RWPE2 (cell line): ENCODE measurements at regions not wholly inside any gene's neighbourhood (a gene's known extent, or its start where the extent isn't known, plus 50 kb on each side); places are given as distances from the start of the nearest gene placed in this dataset.

Source experiments
- ATAC-seq: fragments of 200-7000 bp; cut with Tn5 transposase; 3 replicates; pipeline ENCODE4 v1.9.1; 2021; ENCODE audit warnings: low read depth
- DNase-seq: peaks from one replicate; pipeline ENCODE4 v3.0.0-alpha.2; 2020; ENCODE audit warnings: low spot score
- H3K27ac ChIP-seq: fragments of 450-650 bp; 2 replicates; pipeline ENCODE4 v1.5.1; 2017; ENCODE audit warnings: mild to moderate bottlenecking; ENCODE audit not compliant: poor library complexity, severe bottlenecking
- H3K27me3 ChIP-seq: fragments of 250-450 bp; sonication (Bioruptor Pico); 2 replicates; pipeline ENCODE4 v1.5.1; 2021; ENCODE audit warnings: mild to moderate bottlenecking, moderate library complexity; ENCODE audit not compliant: insufficient read depth, poor library complexity, severe bottlenecking
- H3K36me3 ChIP-seq: fragments of 250-450 bp; sonication (Bioruptor Pico); 2 replicates; pipeline ENCODE4 v1.5.1; 2020; ENCODE audit warnings: low read depth, mild to moderate bottlenecking, moderate library complexity
- H3K4me1 ChIP-seq: fragments of 250-450 bp; sonication (Bioruptor Pico); 2 replicates; pipeline ENCODE4 v1.5.1; 2021; ENCODE audit warnings: mild to moderate bottlenecking, moderate library complexity; ENCODE audit not compliant: insufficient read depth, poor library complexity, severe bottlenecking
- H3K4me3 ChIP-seq: fragments of 250-450 bp; sonication (Bioruptor Pico); 2 replicates; pipeline ENCODE4 v1.5.1; 2021; ENCODE audit warnings: mild to moderate bottlenecking, moderate library complexity; ENCODE audit not compliant: severe bottlenecking
- H3K9me3 ChIP-seq: fragments of 250-450 bp; sonication (Bioruptor Pico); 2 replicates; pipeline ENCODE4 v1.5.1; 2021; ENCODE audit warnings: mild to moderate bottlenecking, moderate library complexity; ENCODE audit not compliant: severe bottlenecking
- TF ChIP-seq, protein P1 (sequence below): fragments of 450-650 bp; IDR thresholded peaks from one replicate; pipeline ENCODE4 v1.5.1; 2017; ENCODE audit warnings: mild to moderate bottlenecking, moderate library complexity; ENCODE audit not compliant: poor library complexity, severe bottlenecking

DNA sequence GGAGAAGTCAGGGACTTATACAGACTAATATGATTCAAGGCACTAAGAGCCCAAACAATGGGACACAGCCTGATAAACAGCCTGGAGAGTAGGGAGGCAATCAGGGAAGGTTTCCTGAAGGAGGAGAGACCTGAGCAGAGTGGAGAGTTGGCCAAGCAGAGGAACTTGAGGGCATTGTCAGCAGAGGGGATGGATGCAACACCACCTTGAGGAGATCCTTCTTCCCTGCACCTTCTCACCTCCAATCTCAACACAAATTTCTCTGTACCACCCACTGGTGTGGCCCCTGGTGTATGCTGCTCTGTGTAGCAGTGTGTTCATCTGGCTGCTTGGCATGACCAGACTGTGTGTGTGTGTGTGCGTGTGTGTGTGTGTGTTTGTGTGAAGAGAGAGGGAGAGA is 146.2 kb downstream of the WDR11 start:
- Histone ChIP-seq H3K36me3 (no peaks in the 10 kb centered on the region), H3K9me3 (peaks cover 5% of the 10 kb centered on the region), H3K4me3 (no peak overlapping the region), H3K4me1 (no peaks in the 10 kb centered on the region), H3K27ac (no peak overlapping the region), H3K27me3 (no peaks in the 10 kb centered on the region)
- TF ChIP-seq, protein P1, sequence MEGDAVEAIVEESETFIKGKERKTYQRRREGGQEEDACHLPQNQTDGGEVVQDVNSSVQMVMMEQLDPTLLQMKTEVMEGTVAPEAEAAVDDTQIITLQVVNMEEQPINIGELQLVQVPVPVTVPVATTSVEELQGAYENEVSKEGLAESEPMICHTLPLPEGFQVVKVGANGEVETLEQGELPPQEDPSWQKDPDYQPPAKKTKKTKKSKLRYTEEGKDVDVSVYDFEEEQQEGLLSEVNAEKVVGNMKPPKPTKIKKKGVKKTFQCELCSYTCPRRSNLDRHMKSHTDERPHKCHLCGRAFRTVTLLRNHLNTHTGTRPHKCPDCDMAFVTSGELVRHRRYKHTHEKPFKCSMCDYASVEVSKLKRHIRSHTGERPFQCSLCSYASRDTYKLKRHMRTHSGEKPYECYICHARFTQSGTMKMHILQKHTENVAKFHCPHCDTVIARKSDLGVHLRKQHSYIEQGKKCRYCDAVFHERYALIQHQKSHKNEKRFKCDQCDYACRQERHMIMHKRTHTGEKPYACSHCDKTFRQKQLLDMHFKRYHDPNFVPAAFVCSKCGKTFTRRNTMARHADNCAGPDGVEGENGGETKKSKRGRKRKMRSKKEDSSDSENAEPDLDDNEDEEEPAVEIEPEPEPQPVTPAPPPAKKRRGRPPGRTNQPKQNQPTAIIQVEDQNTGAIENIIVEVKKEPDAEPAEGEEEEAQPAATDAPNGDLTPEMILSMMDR, result no peak
- ATAC-seq (0 out of 3 replicates have a peak, but pooled peaks have one; percentile 19), DNase-seq (no peak)

DNA sequence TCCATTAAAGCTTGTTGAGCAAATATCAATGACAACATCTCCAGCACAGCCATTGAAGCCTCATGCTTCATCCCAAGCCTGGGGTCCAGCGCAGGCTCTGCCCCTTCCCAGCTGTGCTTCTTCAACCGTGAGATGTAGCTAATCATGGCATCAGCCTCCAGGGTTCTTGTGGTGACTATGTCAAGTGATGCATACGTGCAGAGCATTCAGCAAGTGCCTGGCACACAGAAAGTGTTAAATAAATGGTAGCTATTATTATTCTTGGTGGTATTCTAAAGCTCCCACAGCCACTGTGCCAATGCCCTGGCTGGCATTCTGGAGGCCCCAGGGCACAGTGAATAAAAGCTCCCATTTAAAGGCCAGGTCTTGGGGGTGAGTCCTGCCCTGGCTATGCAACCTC is 146.6 kb downstream of the WDR11 start:
- H3K9me3 ChIP-seq, result peaks cover 5% of the 10 kb centered on the region
- H3K27me3 ChIP-seq, result no peaks in the 10 kb centered on the region
- no peak for ATAC-seq
- DNase-seq, result no peak
- no peak overlapping the region for H3K4me3 ChIP-seq
- TF ChIP-seq, protein P1, result no peak
- H3K4me1 ChIP-seq, result peaks cover 4% of the 10 kb centered on the region
- H3K27ac ChIP-seq, result no peak overlapping the region
- H3K36me3 ChIP-seq, result no peaks in the 10 kb centered on the region

DNA sequence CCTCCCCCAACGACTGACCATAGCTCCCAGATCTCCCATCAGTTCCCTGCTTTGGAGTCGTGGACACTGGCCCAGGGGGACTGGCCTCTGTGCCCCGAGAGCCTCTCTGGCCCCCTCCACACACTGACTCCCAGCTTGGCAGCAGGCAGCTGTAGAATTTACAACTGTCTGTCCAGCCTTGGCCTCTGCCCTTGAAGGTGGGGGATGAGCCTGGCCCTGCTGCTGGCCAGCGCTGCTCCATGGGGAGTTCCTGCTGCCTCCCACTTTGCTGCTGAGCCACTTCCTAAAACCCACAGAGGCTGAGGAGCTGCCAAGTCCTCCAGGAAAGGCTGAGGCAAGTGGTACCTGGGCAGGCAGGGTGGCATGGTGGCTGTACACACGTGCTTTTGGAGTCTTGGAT is 147.1 kb downstream of the WDR11 start:
- H3K4me3 ChIP-seq, result no peak overlapping the region
- peaks cover 8% of the 10 kb centered on the region for H3K4me1 ChIP-seq
- H3K27ac ChIP-seq, result no peak overlapping the region
- H3K36me3 ChIP-seq, result no peaks in the 10 kb centered on the region
- H3K27me3 ChIP-seq, result no peaks in the 10 kb centered on the region
- DNase-seq (no peak), ATAC-seq (no peak)
- peaks cover 5% of the 10 kb centered on the region for H3K9me3 ChIP-seq
- TF ChIP-seq, protein P1, result no peak

DNA sequence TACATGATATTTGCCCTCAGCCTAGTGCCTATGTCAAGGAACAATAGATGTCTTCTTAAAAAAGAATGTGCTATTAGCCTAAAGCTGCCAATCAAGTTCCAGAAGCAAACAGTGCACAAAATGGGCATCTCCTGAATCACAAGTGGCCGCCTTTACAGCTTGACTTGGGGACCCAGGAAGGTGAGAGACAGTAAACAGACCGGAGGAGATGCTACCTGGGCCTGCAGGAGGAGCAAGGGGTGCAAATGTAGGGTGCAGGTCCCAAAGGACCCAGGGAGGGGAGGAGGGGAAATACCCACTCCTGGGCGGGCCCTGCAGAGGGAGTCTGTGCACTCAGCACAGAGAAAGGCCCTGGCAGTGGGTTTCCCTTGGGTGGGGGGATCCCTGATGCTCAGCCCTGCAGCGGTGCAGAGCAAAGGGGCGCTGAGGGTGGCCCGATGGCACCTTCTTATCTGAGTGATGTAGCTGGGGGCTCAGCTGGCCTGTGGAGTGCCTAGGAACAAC is 147.7 kb downstream of the WDR11 start:
- Histone ChIP-seq H3K4me3 (no peak overlapping the region), H3K9me3 (peaks cover 5% of the 10 kb centered on the region), H3K36me3 (no peaks in the 10 kb centered on the region), H3K4me1 (peaks cover 8% of the 10 kb centered on the region), H3K27me3 (no peaks in the 10 kb centered on the region), H3K27ac (no peak overlapping the region)
- ATAC-seq, result no peak
- TF ChIP-seq, protein P1, result no peak
- no peak for DNase-seq

DNA sequence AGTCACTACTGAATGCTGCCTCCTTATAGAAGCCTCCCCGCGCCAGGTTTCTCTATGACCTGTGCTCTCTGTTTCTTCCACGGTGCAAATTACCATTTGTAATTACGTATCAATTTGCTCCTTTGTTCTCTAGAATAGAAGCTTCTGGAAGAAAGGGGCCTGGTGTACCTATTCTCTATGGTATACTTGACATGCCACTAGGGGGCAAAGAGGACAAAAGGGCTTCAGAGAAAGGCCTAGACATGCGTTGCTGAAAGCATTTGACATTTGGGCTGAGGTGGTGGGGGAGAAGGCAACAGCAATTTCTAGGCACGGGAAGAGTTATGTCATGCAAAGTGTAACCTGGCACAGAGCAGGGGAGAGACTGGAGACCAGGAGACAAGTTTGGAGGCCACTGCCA is 148.7 kb downstream of the WDR11 start:
- H3K27ac ChIP-seq, result no peak overlapping the region
- ATAC-seq (no peak), DNase-seq (no peak)
- H3K4me3 ChIP-seq, result no peak overlapping the region
- H3K9me3 ChIP-seq, result no peaks in the 10 kb centered on the region
- no peaks in the 10 kb centered on the region for H3K36me3 ChIP-seq
- H3K4me1 ChIP-seq, result peaks cover 8% of the 10 kb centered on the region
- TF ChIP-seq, protein P1, result no peak
- no peaks in the 10 kb centered on the region for H3K27me3 ChIP-seq
